IPS-20b (cell line): ENCODE measurements at regions not wholly inside any gene's neighbourhood (a gene's known extent, or its start where the extent isn't known, plus 50 kb on each side); places are given as distances from the start of the nearest gene placed in this dataset.
A peak's percentile ranks its signal among the peaks of the same experiment; 100 is the strongest.

Experiments
- H3K27ac ChIP-seq: one replicate; pipeline ENCODE4 v1.5.1; 2013; ENCODE audit warnings: low read length
- H3K27me3 ChIP-seq: 2 replicates; pipeline ENCODE4 v1.6.1; 2013; ENCODE audit warnings: mild to moderate bottlenecking, low read length, inconsistent platforms; ENCODE audit not compliant: insufficient read depth
- H3K36me3 ChIP-seq: 2 replicates; pipeline ENCODE4 v1.6.1; 2013; ENCODE audit warnings: low read depth, mild to moderate bottlenecking, inconsistent platforms, low read length, moderate library complexity; ENCODE audit not compliant: insufficient read depth
- H3K4me1 ChIP-seq: 2 replicates; pipeline ENCODE4 v1.6.1; 2013; ENCODE audit warnings: mild to moderate bottlenecking, control low read depth, inconsistent platforms, low read length, moderate library complexity; ENCODE audit not compliant: insufficient read depth
- H3K4me3 ChIP-seq: 2 replicates; pipeline ENCODE4 v1.5.1; 2013; ENCODE audit warnings: mild to moderate bottlenecking, low read length, inconsistent platforms
- H3K9ac ChIP-seq: 2 replicates; pipeline ENCODE4 v1.6.1; 2013; ENCODE audit warnings: low read depth, mild to moderate bottlenecking, inconsistent platforms, low read length, moderate library complexity
- H3K9me3 ChIP-seq: 2 replicates; pipeline ENCODE4 v1.6.1; 2013; ENCODE audit warnings: mild to moderate bottlenecking, low read depth, low read length, inconsistent platforms; ENCODE audit not compliant: insufficient read depth

DNA sequence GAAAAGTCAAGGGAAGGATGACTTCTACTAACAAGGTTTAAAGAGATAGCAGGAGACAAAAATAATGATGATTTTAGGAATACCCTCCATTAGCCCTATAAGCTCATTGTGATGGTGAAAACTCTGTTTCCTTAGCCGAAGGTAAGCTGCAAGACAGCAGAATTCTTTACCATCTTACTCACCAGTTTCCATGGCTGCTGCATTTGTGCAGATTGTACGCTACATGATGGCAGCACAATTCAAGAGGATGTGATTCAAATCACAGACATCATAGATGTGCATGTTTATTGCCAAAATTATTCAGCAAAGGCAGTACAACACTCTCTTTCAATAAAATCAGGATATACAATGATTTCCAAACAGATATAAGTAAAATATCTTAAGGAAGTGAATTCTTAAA, 175.6 kb downstream of the SPATA31D1 start:
- no peaks in the 10 kb centered on the region for H3K27me3 ChIP-seq
- H3K4me3 ChIP-seq, result no peak overlapping the region
- no peak overlapping the region for H3K9ac ChIP-seq
- no peaks in the 10 kb centered on the region for H3K36me3 ChIP-seq
- no peak overlapping the region for H3K27ac ChIP-seq
- no peaks in the 10 kb centered on the region for H3K4me1 ChIP-seq
- H3K9me3 ChIP-seq, result no peaks in the 10 kb centered on the region

DNA sequence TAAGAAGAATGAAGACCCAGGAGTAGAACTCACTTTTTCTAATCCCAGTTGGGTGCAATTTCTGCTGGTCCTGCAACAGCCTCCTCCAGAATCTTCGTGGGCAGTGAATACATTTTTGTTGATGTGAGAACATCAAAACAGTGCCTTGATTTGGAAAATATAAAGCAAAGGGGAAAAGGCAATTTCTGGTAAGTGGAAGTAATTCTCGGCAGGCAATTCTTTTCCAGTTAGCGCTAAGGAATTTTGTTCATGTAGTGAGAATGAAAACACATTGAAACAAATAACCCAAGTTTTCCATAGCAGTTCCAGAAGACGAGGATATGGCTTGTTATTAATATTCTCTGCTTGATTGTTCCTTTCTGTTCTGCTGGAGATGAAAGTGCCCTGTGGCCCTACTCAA, 178.7 kb downstream of the SPATA31D1 start:
- H3K9me3 ChIP-seq, result no peaks in the 10 kb centered on the region
- no peaks in the 10 kb centered on the region for H3K36me3 ChIP-seq
- H3K4me3 ChIP-seq, result no peak overlapping the region
- H3K9ac ChIP-seq, result no peak overlapping the region
- H3K27me3 ChIP-seq, result no peaks in the 10 kb centered on the region
- no peak overlapping the region for H3K27ac ChIP-seq
- peaks cover 14% of the 10 kb centered on the region for H3K4me1 ChIP-seq

- H3K27ac ChIP-seq, result no peak overlapping the region
Measured at GRCh38 chr9:82168585-82168984, 180.0 kb downstream of the SPATA31D1 start.

DNA sequence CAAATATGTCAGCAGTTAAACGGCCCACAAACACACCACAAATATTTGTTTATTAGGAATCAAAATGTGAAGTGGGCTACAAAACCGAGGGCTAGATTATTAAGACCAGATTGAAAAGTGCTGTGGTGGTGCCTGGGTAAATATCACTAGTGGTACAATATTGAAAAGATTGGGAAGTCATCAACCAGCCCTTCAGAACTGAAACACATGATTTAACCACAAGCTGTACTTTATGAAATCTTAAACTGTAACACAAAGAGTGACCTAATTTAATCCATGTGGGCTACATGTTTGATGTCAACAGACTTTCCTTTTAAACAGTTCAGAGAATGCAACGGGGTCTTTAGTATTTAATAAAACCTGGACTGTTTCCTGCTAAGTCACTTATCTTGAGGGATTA, 182.3 kb downstream of the SPATA31D1 start:
- H3K4me3 ChIP-seq, result no peak overlapping the region
- H3K27me3 ChIP-seq, result no peaks in the 10 kb centered on the region
- no peak overlapping the region for H3K27ac ChIP-seq
- no peaks in the 10 kb centered on the region for H3K36me3 ChIP-seq
- H3K9me3 ChIP-seq, result no peaks in the 10 kb centered on the region
- no peak overlapping the region for H3K9ac ChIP-seq
- peaks cover 14% of the 10 kb centered on the region for H3K4me1 ChIP-seq

More at GRCh38 chr9:82168585-82168984, 180.0 kb downstream of the SPATA31D1 start:
- Histone ChIP-seq H3K4me1 (peaks cover 14% of the 10 kb centered on the region), H3K9me3 (no peaks in the 10 kb centered on the region), H3K4me3 (no peak overlapping the region), H3K27me3 (no peaks in the 10 kb centered on the region), H3K36me3 (no peaks in the 10 kb centered on the region), H3K9ac (no peak overlapping the region)

DNA sequence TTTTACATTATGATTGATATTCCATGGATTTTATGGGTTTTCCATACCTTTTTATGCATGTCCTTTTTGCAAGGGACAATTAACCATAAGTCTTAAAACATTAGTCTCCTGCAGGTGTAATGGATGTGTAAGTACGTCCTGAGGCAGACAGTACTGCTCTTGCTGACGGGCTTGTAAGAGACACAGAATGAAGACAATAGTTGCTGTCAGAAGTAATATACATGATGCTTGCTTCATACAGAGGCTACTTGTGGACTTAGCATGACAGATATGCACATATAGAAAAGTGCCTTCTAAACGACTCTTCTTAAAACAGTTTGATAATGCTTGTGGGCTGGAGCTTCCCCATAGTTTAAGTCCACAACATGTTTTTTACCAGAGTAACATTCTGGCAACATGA, 182.7 kb downstream of the SPATA31D1 start:
- Histone ChIP-seq H3K27me3 (no peaks in the 10 kb centered on the region), H3K36me3 (no peaks in the 10 kb centered on the region), H3K4me3 (no peak overlapping the region), H3K4me1 (peaks cover 14% of the 10 kb centered on the region), H3K27ac (no peak overlapping the region), H3K9me3 (no peaks in the 10 kb centered on the region), H3K9ac (no peak overlapping the region)

DNA sequence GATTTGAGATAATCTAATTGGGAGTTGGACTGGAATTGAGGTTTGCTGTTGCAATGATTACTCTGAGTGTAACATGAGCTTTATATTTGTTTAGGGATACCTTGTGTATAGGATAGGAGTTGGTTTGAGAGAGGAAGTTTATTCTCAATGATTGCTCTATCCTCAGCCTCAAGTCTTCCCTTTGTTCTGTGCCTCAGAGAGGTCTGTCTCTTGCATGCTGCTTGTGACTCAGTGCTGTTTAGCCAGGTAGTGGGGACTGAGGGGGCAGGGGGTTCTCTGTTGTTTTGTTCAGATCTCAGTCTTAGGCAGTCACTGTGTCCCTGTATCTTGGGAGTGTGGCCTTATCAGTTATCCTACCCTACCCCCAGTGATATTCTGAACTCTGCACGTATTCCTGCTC, 192.1 kb downstream of the SPATA31D1 start:
- Histone ChIP-seq H3K9me3 (no peaks in the 10 kb centered on the region), H3K4me1 (peaks cover 8% of the 10 kb centered on the region; the same call in 1 of the 2 replicates), H3K36me3 (no peaks in the 10 kb centered on the region), H3K27ac (no peak overlapping the region), H3K9ac (peak overlapping the region; percentile 24; the same call in 1 of the 2 replicates), H3K27me3 (no peaks in the 10 kb centered on the region), H3K4me3 (no peak overlapping the region)

- Histone ChIP-seq H3K27me3 (no peaks in the 10 kb centered on the region), H3K4me3 (no peak overlapping the region), H3K4me1 (peaks cover 8% of the 10 kb centered on the region; the same call in 1 of the 2 replicates), H3K27ac (no peak overlapping the region), H3K9ac (no peak overlapping the region), H3K36me3 (no peaks in the 10 kb centered on the region), H3K9me3 (no peaks in the 10 kb centered on the region)
Measured at GRCh38 chr9:82183181-82183860, 194.7 kb downstream of the SPATA31D1 start.

DNA sequence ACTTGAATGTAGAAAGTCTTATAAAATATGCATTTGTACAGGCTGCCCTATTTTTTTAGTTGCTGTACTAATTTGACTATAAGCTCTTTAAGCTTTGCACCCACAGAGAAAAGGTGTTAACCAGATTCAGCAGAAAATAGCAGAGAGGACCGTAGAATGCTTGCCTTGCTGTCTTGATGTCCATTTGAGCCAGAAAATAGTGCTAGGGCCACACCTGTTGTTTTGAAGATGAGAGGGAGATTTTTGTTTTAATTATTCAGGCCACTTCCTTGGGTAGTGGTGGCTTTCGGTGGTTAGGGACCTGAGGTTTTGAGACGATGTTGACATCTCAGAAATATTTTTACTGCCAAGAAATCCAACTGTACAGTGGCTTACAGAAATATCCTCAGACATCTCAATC, 196.0 kb downstream of the SPATA31D1 start:
- no peak overlapping the region for H3K4me3 ChIP-seq
- peaks cover 8% of the 10 kb centered on the region; the same call in 1 of the 2 replicates for H3K4me1 ChIP-seq
- no peak overlapping the region for H3K9ac ChIP-seq

DNA sequence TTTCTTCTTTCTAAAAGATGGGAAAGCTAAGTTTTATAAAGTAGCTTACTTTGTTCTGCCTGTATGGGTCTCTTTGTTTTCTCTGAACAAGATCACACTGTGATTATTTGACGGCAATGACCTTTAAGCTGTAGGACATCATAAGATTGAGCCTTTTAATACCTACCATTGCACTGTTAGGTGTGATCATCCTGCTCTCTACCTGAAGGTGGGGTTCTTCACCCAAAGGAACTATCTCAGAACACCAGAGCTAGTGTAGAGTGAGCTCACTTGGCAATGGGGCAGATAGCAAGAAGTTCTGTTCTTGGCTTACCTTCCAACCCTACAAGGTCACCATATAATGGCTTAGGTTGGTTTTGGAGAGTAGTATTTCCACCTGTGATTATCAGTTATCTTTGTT, 200.2 kb downstream of the SPATA31D1 start:
- H3K27ac ChIP-seq, result no peak overlapping the region
- no peaks in the 10 kb centered on the region for H3K27me3 ChIP-seq
- no peak overlapping the region for H3K9ac ChIP-seq
- H3K4me1 ChIP-seq, result no peaks in the 10 kb centered on the region
- H3K36me3 ChIP-seq, result no peaks in the 10 kb centered on the region
- H3K9me3 ChIP-seq, result no peaks in the 10 kb centered on the region
- no peak overlapping the region for H3K4me3 ChIP-seq

More for the DNA sequence above, 196.0 kb downstream of the SPATA31D1 start:
- Histone ChIP-seq H3K9me3 (no peaks in the 10 kb centered on the region), H3K27ac (no peak overlapping the region), H3K36me3 (no peaks in the 10 kb centered on the region), H3K27me3 (no peaks in the 10 kb centered on the region)

- Histone ChIP-seq H3K4me1 (no peaks in the 10 kb centered on the region), H3K27me3 (no peaks in the 10 kb centered on the region), H3K27ac (no peak overlapping the region), H3K9me3 (no peaks in the 10 kb centered on the region), H3K9ac (no peak overlapping the region), H3K36me3 (no peaks in the 10 kb centered on the region), H3K4me3 (no peak overlapping the region)
Measured at GRCh38 chr9:82191082-82191770, 202.7 kb downstream of the SPATA31D1 start.

DNA sequence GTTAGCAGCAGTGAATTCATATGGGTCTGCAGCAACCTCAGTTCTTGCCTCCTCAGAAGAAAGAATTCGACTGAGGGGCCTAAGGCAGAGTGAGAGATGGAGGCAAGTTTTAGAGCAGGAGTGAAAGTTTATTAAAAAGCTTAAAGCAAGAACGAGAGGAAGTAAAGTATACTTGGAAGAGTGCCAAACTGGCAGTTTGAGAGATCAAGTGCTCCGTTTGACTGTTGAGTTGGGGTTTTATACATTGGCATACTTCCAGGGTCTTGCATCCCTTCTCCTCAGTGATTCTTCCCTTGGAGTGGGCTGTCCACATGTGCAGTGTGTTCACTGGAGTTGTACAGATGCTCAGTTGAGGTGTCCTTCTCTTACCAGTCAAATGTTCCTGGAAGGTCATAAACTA, 203.6 kb downstream of the SPATA31D1 start:
- H3K4me3 ChIP-seq, result no peak overlapping the region
- peaks cover 1% of the 10 kb centered on the region; the same call in 1 of the 2 replicates for H3K4me1 ChIP-seq
- no peak overlapping the region for H3K9ac ChIP-seq
- H3K9me3 ChIP-seq, result no peaks in the 10 kb centered on the region
- H3K36me3 ChIP-seq, result no peaks in the 10 kb centered on the region
- H3K27me3 ChIP-seq, result no peaks in the 10 kb centered on the region
- H3K27ac ChIP-seq, result no peak overlapping the region
